ENCODE measurements at regions not wholly inside any gene's neighbourhood (a gene's known extent, or its start where the extent isn't known, plus 50 kb on each side); places are given as distances from the start of the nearest gene placed in this dataset.

DNA sequence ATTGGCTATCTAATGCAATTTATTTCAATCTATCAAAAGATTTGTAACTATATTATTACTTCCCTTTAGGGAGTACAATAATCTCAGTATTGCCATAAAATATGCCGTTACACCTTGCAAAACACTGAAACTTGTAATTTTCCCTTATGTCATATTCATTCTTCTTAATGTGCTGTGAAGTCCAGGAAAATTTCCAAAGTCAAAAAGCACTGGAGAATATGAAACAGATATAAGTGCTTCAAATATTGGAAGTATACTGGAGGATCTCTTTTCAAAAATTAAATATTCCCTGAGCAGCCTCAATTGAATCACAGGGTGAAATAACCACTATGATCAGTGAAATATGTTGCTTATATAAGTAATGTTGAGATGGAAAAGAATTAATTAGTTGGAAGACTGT, 356.0 kb downstream of the PPP1R3A start:
- DNase-seq: no peak
- Histone ChIP-seq H3K4me3 (no peak overlapping the region), H3K27ac (no peak overlapping the region), H3K27me3 (no peaks in the 10 kb centered on the region), H3K9me3 (replicated peaks in 1 of 3) (no peaks in the 10 kb centered on the region), H3K36me3 (replicated peaks in 1 of 2) (no peaks in the 10 kb centered on the region), H3K4me1 (replicated peaks in 1 of 2) (no peaks in the 10 kb centered on the region)
- no peak for TF ChIP-seq POLR2A (IDR thresholded peaks at IDR 0.05)
- TF ChIP-seq, protein P1, sequence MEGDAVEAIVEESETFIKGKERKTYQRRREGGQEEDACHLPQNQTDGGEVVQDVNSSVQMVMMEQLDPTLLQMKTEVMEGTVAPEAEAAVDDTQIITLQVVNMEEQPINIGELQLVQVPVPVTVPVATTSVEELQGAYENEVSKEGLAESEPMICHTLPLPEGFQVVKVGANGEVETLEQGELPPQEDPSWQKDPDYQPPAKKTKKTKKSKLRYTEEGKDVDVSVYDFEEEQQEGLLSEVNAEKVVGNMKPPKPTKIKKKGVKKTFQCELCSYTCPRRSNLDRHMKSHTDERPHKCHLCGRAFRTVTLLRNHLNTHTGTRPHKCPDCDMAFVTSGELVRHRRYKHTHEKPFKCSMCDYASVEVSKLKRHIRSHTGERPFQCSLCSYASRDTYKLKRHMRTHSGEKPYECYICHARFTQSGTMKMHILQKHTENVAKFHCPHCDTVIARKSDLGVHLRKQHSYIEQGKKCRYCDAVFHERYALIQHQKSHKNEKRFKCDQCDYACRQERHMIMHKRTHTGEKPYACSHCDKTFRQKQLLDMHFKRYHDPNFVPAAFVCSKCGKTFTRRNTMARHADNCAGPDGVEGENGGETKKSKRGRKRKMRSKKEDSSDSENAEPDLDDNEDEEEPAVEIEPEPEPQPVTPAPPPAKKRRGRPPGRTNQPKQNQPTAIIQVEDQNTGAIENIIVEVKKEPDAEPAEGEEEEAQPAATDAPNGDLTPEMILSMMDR (IDR thresholded peaks at IDR 0.05): no peak
- intact Hi-C loops (cut with DNase I): no loop called here
- WGBS, 4 donors: 76 to 93% (median 85%) methylated on average over 1 of the region's 1 CpG

DNA sequence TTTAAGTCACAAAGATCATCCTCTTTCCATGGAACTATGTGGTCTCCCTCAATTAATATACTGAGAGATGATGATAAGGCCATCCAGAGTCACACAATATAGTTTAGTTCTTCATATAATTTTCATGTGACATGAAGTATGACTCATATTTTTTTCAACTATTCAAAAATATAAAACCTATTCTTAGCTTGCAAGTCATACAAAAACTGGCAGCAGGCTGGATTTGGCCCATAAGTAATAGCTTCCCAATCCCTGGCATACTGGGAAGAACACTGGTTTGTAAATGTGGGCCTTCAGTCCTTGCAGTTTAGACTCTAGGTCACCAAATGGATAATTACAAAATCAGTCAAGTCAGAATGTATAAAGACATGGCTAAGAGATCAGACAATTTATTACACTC, 356.6 kb downstream of the PPP1R3A start:
- no peak for DNase-seq
- Histone ChIP-seq H3K27me3 (no peaks in the 10 kb centered on the region), H3K36me3 (replicated peaks in 1 of 2) (no peaks in the 10 kb centered on the region), H3K4me1 (replicated peaks in 1 of 2) (no peaks in the 10 kb centered on the region), H3K9me3 (replicated peaks in 1 of 3) (no peaks in the 10 kb centered on the region), H3K4me3 (no peak overlapping the region), H3K27ac (no peak overlapping the region)
- intact Hi-C loops (cut with DNase I): no loop called here
- TF ChIP-seq, protein P1 (IDR thresholded peaks at IDR 0.05): no peak
- TF ChIP-seq POLR2A (IDR thresholded peaks at IDR 0.05): no peak

DNA sequence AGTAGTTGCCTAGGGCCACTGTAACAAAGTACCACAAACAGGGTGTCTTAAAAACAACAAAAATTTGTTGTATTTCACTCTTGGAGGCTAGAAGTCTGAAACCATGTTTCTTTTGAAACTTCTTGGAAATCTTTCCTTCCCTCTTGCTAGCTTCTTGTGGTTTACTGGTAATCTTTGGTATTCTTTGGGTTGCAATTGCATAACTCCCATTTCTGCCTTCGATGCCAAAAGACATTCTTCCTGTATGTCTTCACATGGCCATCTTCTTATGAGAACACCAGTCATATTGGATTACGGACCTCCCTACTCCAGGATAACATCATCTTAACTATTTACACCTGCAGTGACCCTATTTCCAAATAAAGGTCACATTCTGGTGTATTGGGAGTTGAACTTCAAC, 357.4 kb downstream of the PPP1R3A start:
- no peaks in the 10 kb centered on the region for H3K27me3 ChIP-seq
- no peak overlapping the region for H3K4me3 ChIP-seq
- intact Hi-C loops (cut with DNase I): no loop called here
- H3K9me3 ChIP-seq (replicated peaks in 1 of 3): no peaks in the 10 kb centered on the region
- no peak for DNase-seq
- WGBS, 4 donors: 44 to 85% (median 66%) methylated on average over 2 of the region's 2 CpGs
- no peaks in the 10 kb centered on the region for H3K36me3 ChIP-seq (replicated peaks in 1 of 2)
- no peaks in the 10 kb centered on the region for H3K4me1 ChIP-seq (replicated peaks in 1 of 2)
- TF ChIP-seq, protein P1 (IDR thresholded peaks at IDR 0.05): no peak
- TF ChIP-seq POLR2A (IDR thresholded peaks at IDR 0.05): no peak
- H3K27ac ChIP-seq: no peak overlapping the region

DNA sequence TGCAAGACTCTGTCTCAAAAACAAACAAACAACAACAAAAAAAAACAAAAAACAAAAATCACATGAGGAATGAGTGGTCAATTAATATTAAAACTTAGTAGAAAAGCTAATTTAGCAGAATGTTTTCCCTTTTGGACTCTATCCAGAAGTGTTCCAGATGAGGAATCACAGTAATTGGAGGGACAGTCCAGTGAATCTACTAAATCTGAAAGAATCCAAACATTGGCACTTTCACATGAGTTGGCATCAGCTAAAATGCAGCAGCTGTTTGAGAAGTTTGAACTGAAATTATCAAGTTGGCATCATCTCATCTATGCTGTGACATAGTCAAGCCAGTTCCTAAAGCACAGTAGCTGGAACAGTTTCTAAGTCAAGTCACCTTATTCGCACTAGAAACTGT, 367.8 kb downstream of the PPP1R3A start:
- no peak for TF ChIP-seq POLR2A (IDR thresholded peaks at IDR 0.05)
- TF ChIP-seq, protein P1 (IDR thresholded peaks at IDR 0.05): no peak
- Histone ChIP-seq H3K36me3 (replicated peaks in 1 of 2) (no peaks in the 10 kb centered on the region), H3K27me3 (no peaks in the 10 kb centered on the region), H3K4me1 (replicated peaks in 1 of 2) (no peaks in the 10 kb centered on the region), H3K4me3 (no peak overlapping the region), H3K27ac (no peak overlapping the region), H3K9me3 (replicated peaks in 1 of 3) (no peaks in the 10 kb centered on the region)
- WGBS, 4 donors: 67 to 94% (median 83%) methylated on average over 1 of the region's 1 CpG
- DNase-seq: no peak
- intact Hi-C loops (cut with DNase I): no loop called here
